WI38 (cell line): ENCODE measurements at regions not wholly inside any gene's neighbourhood (a gene's known extent, or its start where the extent isn't known, plus 50 kb on each side); places are given as distances from the start of the nearest gene placed in this dataset.

Source experiments
- H3K4me3 ChIP-seq: 2 replicates; pipeline ENCODE4 v1.5.1; 2011; ENCODE audit warnings: low read depth, mild to moderate bottlenecking, control low read depth, low read length
- TF ChIP-seq, protein P1 (sequence below): IDR thresholded peaks from 2 replicates; pipeline ENCODE4 v1.5.1; 2012; ENCODE audit warnings: low read depth, mild to moderate bottlenecking, control low read depth, low read length

DNA sequence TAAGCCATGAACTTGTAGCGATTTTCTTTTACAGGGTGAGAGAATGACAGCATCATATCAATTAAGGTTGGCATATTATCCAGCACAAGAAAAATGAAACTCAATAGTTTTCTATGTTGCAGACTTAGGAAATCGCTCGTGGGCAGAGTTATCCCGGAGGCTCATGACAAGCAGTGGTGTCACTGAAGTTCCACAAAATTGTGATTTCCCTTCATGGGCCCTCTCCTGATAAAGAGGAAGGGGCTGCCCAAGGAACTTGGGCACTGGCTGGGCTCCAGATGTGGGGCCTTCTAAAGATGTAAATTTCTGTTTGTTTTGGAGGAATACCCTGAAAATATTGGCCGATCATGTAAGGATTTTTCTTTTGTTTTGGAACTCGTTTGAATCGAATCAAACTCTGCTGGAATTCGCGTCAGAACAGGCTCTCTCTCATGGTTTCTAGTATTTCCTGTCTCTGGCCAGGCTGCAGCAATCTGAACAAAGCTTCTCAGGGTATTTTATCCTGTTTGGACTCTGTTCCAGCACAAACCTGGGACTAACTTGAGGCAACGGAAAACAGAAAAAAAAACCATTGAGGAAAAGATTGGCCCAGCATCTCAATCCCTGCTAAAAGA is 340.6 kb upstream of the NRP1 start:
- TF ChIP-seq, protein P1, sequence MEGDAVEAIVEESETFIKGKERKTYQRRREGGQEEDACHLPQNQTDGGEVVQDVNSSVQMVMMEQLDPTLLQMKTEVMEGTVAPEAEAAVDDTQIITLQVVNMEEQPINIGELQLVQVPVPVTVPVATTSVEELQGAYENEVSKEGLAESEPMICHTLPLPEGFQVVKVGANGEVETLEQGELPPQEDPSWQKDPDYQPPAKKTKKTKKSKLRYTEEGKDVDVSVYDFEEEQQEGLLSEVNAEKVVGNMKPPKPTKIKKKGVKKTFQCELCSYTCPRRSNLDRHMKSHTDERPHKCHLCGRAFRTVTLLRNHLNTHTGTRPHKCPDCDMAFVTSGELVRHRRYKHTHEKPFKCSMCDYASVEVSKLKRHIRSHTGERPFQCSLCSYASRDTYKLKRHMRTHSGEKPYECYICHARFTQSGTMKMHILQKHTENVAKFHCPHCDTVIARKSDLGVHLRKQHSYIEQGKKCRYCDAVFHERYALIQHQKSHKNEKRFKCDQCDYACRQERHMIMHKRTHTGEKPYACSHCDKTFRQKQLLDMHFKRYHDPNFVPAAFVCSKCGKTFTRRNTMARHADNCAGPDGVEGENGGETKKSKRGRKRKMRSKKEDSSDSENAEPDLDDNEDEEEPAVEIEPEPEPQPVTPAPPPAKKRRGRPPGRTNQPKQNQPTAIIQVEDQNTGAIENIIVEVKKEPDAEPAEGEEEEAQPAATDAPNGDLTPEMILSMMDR, result no peak
- H3K4me3 ChIP-seq, result peak overlapping the region; percentile 14; the same call in 1 of the 2 replicates

DNA sequence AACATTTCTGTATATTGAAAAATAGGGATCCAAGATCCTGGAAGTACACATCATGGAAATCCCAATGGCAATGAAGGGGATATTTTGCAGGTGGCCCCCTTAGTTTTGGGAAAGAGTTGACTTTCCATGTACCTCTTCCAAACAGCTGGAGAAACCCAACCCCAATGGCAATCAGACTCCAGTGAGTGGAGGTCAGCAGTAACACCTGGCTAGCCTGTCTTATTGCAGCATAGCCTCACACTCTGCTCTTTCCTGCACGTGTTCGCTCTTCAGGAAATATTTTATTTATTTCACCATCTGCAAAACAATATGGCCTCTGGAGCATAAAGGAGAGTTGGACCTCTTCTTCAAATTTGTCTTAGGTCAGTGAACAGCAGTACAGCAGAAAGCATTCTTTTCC is 340.0 kb upstream of the NRP1 start:
- TF ChIP-seq, protein P1, result no peak

DNA sequence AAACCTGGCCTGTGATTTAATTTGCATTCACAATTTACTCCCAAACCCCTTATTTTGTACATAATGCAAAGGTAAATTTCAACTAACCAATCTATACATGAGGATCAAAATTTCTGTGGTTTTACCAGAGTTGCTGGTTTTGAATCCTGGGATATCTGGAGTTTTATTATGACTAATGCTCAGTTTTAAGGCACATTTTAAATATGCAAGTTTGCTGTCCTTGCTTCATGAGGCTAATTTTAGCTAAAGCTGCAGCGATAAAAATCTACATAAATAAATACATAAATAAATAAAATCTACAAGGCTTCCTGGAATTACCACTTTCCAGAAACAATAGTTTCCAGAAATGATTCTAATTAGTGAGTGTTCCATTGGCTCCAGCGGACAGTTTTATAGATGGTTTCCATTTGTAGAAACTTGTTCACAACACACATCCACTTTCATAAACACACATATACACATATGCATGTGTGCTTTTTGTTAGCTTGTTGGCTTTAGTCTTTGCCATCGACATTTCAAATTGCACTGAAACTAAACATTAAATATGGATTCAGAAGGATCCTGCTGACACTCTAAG is 339.5 kb upstream of the NRP1 start:
- TF ChIP-seq, protein P1, result no peak

More for the DNA sequence above, 340.0 kb upstream of the NRP1 start:
- H3K4me3 ChIP-seq, result no peak overlapping the region

DNA sequence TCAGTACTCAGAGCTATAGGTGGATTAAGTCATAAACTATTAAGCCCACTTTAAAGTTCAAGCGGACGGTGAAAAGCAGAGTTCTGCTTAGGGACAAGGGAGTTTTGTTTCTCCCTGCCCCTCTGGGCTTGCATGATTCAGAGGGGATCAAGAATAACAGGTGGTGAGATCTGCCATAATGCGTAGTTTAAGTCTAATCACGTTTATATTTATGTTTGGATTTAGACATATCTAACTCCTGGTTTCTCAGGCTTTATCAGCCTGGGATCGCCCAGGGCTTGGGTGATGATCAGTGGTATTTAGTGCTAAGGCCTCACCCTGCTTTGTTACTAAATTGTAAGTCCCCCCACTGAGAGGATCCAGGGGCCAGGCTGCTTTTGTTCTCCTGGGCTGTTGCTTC is 335.4 kb upstream of the NRP1 start:
- TF ChIP-seq, protein P1, result no peak
- no peak overlapping the region for H3K4me3 ChIP-seq

More for the DNA sequence above, 339.5 kb upstream of the NRP1 start:
- H3K4me3 ChIP-seq, result no peak overlapping the region

DNA sequence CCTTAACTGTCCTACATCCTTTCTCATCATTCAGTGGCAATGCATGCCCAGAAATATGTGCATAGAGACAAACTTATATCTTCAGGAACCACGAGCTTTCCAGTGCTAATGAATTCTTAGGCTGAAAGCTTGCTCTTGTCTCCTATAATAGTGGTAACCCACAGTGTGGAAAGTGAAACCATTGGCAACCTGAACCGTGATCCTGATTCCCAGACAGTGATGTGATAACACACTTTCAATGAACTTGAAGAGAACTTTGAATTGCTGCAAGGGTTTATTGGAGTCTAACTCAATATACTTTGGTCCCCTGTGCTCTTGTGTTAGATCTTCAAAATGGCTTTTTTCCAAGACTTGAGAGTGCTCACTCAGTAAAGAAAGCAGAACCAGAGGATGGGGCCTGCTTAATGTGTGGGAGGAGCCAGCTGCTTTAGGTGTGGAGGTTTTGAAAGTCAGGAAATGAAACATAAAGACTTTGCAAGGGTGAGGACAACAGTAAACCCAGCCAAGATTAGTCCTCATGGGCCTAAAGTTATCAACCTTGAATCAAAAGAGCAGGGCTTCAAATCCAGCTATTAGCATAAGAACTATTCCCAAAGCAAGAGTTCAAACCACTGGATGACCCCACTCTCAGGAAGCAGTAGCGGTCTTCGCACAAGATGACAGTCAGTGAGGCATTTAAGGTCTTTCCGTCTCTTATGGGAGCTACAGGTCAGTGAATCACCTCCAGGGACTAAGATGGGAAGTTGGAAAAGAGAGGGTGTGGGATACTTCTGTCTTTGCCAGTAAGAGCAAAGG is 332.4 kb upstream of the NRP1 start:
- TF ChIP-seq, protein P1, result no peak
- no peak overlapping the region for H3K4me3 ChIP-seq

DNA sequence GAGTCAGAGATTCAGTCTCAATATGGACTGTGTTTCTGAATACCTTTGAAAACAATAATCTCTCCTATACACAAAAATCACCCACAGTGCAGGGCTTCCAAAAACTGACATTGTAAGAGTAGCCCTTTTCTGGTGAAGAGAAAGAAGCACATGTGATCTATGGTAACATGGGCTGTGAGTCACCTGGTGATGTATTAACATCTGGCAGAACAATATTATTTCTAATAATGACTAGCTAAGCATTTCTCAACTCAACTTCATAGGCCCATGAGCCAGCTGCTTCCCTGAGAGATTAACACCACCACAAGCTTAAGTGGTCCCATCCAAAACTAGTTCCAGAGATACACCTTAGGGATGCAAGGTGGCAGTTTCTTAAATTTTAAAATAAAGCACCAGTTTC is 331.0 kb upstream of the NRP1 start:
- H3K4me3 ChIP-seq, result no peak overlapping the region

DNA sequence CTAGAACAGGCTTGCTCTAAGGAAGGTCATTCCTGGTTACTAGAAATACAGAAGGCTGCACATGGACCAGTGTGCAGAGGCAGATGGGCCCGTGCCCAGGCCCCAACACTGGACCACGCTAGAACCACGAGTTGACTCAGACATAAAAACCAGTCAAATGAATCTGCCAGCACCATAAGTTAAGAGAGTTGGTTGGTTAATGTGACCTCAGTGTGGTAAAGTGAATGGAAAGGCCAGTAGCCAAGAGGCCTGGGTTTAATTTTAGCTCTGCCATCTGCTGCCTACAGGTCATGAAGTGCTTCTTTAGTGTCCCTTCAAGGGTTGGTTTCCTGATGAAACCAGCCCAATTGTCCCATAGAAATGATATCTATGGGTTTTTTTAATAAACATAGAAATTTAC is 329.6 kb upstream of the NRP1 start:
- TF ChIP-seq, protein P1, result no peak

More for the DNA sequence above, 331.0 kb upstream of the NRP1 start:
- TF ChIP-seq, protein P1, result no peak

More for the DNA sequence above, 329.6 kb upstream of the NRP1 start:
- H3K4me3 ChIP-seq, result no peak overlapping the region
